ENCODE measurements at regions not wholly inside any gene's neighbourhood (a gene's known extent, or its start where the extent isn't known, plus 50 kb on each side); places are given as distances from the start of the nearest gene placed in this dataset.
A peak's percentile ranks its signal among the peaks of the same experiment; 100 is the strongest.

GRCh38 chr1:207963427-207964194 lies 52.7 kb upstream of the CD34 start:
- Histone ChIP-seq H3K36me3 (ENCODE audit: control insufficient read depth in 2 of 2, insufficient read depth in 2 of 2, low read length in 1 of 2) (no peaks in the 10 kb centered on the region), H3K27me3 (ENCODE audit: control insufficient read depth in 2 of 2, insufficient read depth in 1 of 2, low read length in 1 of 2) (peaks cover 4 to 31% of the 10 kb centered on the region in 2 donors), H3K9me3 (ENCODE audit: control insufficient read depth in 2 of 2, insufficient read depth in 1 of 2, low read length in 1 of 2) (no peaks in the 10 kb centered on the region), H3K4me3 (ENCODE audit: low read length in 2 of 2) (peak overlapping the region; percentile 62 to 94), H3K27ac (ENCODE audit: low read depth in 1 of 2, low read length in 1 of 2) (peak overlapping the region; percentile 55 to 74), H3K4me1 (ENCODE audit: control insufficient read depth in 2 of 2, insufficient read depth in 2 of 2, low read length in 2 of 2) (peaks cover 9 to 24% of the 10 kb centered on the region in 2 donors)
- 4% methylated on average over 59 of the region's 59 CpGs for WGBS
- peak; percentile 44 to 88 (median 81) for DNase-seq (ENCODE audit: low read depth in 6 of 9, low spot score in 9 of 9)

GRCh38 chr1:207962716-207963426 lies 51.9 kb upstream of the CD34 start:
- H3K4me1 ChIP-seq (ENCODE audit: control insufficient read depth in 2 of 2, insufficient read depth in 2 of 2, low read length in 2 of 2): peaks cover 9 to 26% of the 10 kb centered on the region in 2 donors
- WGBS: 35% methylated on average over 32 of the region's 32 CpGs

More at GRCh38 chr1:207962716-207963426, 51.9 kb upstream of the CD34 start:
- Histone ChIP-seq H3K9me3 (ENCODE audit: control insufficient read depth in 2 of 2, insufficient read depth in 1 of 2, low read length in 1 of 2) (no peaks in the 10 kb centered on the region), H3K36me3 (ENCODE audit: control insufficient read depth in 2 of 2, insufficient read depth in 2 of 2, low read length in 1 of 2) (no peaks in the 10 kb centered on the region), H3K27me3 (ENCODE audit: control insufficient read depth in 2 of 2, insufficient read depth in 1 of 2, low read length in 1 of 2) (peaks cover 5 to 38% of the 10 kb centered on the region in 2 donors), H3K4me3 (ENCODE audit: low read length in 2 of 2) (peak overlapping the region; percentile 62 to 94), H3K27ac (ENCODE audit: low read depth in 1 of 2, low read length in 1 of 2) (peak overlapping the region; percentile 31 to 55)
- DNase-seq (ENCODE audit: low read depth in 6 of 9, low spot score in 9 of 9): peak in 2 of 9 donors; percentile 8 to 15
